DMS79 (cell line): ENCODE measurements at regions not wholly inside any gene's neighbourhood (a gene's known extent, or its start where the extent isn't known, plus 50 kb on each side); places are given as distances from the start of the nearest gene placed in this dataset.
A peak's percentile ranks its signal among the peaks of the same experiment; 100 is the strongest.

ENCODE experiments used
- DNase-seq: peaks from one replicate; lab custom pipeline; 2025; lab: John Stamatoyannopoulos, UW

DNA sequence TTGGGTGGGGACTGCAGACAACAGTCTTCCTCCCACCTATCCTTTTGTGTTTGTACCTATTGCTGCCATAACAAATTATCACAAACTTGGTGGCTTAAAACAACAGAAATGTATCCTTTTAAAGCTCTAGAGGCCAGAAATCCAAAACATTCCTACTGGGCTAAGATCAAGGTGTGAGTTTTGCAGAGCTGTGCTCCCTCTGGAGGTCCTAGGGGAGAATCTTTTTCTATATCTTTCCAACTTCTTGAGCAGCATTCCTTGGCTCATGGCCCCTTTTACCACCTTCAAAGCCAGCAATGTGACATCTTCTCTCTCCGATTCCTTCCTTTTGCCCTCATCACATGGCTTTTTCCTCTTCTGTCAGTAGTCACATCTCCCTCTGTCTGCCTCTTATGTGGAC is 190.6 kb downstream of the TTC8 start:
- peak; percentile 10 for DNase-seq

DNA sequence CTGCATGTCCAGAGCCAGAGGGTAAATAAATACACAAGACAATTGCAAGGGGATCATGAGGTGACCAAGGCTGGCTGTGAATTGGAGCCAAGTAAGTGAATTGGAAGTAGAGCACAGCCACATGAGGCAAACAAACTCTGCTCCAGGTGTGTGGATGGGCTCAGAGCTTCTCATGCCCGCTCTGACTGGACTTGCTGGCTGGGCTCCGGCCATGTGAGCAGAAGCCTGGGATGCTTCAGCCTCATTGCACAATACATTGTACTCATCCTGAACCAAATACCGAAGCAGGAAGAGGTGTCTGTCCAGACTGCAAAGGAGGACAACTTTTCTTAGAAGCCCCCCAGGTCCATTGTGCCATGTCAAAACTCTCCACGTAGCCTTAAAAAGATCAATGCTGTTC is 193.0 kb downstream of the TTC8 start:
- DNase-seq: no peak

- DNase-seq: no peak
These were observed 197.8 kb downstream of the TTC8 start for GRCh38 chr14:89022274-89022673.

- DNase-seq: no peak
These were observed 200.2 kb downstream of the TTC8 start for GRCh38 chr14:89024691-89025090.

GRCh38 chr14:89025561-89026236 is 201.2 kb downstream of the TTC8 start:
- no peak for DNase-seq

GRCh38 chr14:89027097-89027740 is 202.8 kb downstream of the TTC8 start:
- DNase-seq: peak; percentile 19

DNA sequence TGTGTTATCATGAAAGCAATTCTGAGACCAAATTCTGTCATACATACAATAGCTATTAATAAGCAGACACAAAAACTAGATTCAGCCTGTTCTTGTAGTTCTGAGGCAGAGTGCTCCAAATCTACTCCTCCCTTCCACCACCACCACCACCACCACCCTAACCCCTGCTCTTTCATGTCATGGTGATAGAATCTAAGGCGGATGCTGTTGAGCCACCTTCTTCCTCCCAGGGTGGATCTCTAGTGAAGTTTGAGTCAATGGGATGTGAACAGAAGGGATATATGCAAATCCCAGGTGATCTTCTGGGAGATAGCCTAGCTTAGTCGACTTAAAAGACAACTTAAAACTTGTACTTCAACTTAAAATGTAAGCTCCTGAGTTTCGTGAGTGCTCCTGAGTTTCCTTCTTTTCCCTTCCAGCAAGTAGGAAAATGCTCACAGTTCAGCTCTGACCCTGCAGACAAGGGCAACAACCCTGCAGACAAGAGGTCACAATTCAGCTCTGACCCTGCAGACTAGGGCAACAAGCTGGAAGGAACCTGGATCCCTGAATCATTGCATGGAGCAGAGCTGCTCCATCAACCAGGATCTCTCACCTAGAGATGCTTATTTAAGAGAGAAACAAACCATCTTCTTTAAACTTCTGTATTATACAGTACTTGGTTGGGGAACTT is 204.1 kb downstream of the TTC8 start:
- DNase-seq: no peak

DNA sequence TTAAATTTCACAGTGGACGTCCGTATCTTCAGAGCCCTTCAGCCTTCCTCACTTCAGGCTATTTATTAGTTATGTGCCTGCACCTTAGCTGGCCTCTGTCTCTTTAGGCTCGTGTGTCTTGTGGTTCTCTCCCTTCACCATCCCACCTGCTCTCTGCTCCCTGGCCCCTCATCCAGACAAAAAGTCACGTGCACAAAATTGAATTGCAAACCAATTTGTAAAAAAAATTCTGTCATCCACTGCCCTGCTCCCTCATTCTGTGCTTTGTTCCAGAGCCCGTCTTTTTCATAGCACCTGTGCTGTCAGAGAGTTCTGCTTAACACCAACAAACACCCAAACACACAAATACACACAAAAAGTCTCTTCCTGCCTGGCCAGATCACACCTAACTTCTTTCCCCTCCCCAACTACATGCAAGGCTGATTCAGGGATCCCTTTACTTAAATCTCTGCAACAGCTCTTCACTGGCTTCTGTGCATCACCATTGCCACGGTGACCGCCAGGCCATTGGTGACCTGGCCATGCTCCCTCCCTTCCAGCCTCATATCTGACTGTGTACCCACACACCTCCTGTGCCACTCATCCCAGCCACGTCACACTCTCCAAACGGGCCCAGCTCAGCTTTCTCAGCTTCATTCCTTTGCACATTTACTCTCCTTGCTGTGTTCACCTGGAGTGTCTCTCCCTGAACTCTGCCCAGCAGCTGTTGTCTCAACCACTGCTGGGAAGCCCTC is 205.7 kb downstream of the TTC8 start:
- no peak for DNase-seq

DNA sequence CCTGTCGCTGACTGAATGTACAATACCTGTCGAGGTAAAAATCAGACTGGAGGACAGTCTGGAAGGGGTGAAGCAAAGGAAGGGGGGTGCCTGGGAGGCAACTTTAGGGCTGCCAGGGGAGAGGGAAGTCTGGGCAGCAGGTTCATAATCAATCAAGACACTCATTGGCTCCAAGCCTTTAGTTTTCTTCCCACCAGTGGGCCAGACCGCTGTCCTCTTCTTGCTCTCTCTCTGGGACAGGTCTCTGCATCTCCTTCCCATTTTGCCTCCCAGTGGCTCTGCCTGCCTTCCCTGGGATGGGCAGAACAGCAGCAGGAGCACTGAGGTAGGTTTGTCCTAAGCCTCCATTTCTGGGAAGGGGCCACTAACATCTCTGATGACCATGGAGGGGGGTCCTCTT is 206.5 kb downstream of the TTC8 start:
- no peak for DNase-seq

DNA sequence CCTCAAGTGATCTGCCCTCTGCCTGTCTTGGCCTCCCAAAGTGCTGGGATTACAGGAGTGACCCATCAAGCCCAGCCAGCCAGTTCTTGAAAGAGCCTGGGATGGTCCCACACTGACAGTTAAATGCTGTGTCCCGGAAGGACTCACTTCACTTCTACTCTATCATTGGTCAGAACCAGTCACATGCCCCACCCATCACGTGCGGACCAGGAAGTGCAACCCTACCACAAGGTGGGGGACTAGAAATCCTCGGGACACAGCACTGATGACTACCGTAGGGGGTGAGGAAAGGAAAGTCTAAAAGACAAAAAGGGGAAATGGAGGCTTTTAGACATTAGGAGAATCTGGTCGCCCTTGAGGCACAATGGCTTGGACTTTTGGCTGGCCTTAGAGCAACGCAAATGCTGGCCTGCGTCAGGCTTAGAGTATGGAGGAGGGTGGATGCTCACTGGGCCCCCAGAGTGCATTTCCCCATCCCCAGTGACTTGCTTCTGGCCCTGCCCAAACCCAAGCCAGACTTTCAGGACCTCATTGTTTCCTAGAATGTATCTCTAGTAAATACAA is 207.7 kb downstream of the TTC8 start:
- no peak for DNase-seq

GRCh38 chr14:89033756-89034155 is 209.3 kb downstream of the TTC8 start:
- no peak for DNase-seq

DNA sequence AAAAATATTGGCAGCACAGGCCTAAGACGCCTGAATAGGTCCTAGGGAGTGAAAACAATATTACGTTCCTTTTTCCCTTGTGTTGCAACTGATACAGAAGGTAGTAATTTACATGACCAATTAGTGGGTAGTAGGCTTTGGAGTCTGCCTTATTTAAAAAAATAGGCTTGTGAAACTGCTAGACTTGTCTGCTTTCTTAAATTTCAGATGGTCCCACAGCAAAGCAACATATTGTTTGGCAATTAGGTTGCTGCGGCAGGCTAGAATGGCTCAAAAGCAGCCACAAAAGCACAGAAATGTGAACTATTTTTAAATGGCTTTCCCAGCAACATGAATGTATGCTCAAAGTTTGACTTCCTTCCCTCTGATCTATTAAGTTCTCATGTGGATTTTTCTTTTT is 211.9 kb downstream of the TTC8 start:
- no peak for DNase-seq

GRCh38 chr14:89037065-89037464 is 212.6 kb downstream of the TTC8 start:
- DNase-seq: no peak

GRCh38 chr14:89040080-89040459 is 215.6 kb downstream of the TTC8 start:
- DNase-seq: no peak

DNA sequence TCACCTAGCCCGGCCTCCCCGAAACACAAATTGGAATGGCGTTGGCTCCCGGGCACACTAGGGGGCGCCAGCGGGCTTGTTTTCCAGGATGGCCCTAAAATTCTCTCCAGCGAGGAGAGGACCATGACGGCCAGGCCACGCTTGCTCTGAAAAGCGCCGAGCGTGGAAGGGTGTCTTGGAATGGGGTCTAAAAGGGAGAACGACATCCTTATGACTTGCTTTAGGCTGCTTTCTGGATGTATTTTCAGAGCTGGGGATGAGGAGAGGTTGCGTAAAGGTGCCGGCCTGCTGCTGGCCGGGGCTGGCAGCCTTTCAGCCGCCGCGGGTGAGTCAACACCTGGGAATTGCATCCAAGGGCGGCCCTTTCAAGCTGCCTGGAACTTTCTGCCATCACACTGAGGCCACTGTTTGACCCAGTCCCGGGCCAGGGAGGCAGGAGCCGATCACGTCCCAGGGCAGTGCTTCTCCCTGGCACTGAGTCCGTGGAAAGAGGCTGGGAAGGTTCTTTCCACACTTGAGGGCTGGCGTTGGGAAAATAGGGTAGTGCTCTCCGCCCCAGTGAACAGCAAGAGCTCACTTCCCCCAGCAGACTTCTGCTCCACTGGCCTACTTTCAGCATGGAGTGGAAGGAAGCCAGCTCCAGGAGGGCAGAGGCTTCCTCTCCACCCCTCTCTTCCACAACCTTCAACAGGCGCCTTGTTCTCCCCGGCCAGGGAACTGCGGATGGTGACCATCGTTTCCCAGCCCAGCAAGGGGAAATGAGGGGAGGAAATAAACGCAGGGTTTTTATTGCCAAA is 216.2 kb downstream of the TTC8 start:
- peak; percentile 92 for DNase-seq

- peak; percentile 91 for DNase-seq
These were observed 216.8 kb downstream of the TTC8 start for GRCh38 chr14:89041257-89041582.

DNA sequence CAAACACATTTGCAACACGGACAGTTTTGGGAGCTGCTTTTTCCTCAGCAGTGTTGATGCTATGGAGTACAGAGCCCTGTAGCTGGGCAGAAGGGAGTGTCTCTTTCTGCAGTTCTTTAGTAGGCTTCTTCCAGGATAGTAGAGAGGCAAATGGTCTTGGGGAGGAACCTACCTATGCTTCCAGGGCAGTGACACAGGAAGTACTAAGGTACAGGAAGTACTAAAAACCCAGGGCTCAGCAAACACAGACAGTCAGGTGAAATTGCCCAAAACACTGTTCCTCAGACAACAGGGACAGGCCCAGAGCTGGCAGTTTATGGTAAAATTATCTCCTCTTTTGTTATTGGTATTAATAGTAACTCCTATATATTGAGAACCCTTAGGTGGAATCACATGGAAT is 217.6 kb downstream of the TTC8 start:
- no peak for DNase-seq

GRCh38 chr14:89053303-89053702 is 228.9 kb downstream of the TTC8 start:
- no peak for DNase-seq

- no peak for DNase-seq
These were observed 231.9 kb downstream of the TTC8 start for GRCh38 chr14:89056394-89056793.

GRCh38 chr14:89058697-89059096 is 234.2 kb downstream of the TTC8 start:
- DNase-seq: no peak

- no peak for DNase-seq
These were observed 235.7 kb downstream of the TTC8 start for GRCh38 chr14:89060191-89060590.

GRCh38 chr14:89061696-89062095 is 237.2 kb downstream of the TTC8 start:
- no peak for DNase-seq
